H9 (cell line): ENCODE measurements at regions not wholly inside any gene's neighbourhood (a gene's known extent, or its start where the extent isn't known, plus 50 kb on each side); places are given as distances from the start of the nearest gene placed in this dataset.

Source experiments
- DNase-seq: peaks from one replicate; pipeline ENCODE4 v3.0.0-alpha.2; 2017
- H2AFZ ChIP-seq: one replicate; pipeline ENCODE4 v1.6.1; 2013; ENCODE audit warnings: mild to moderate bottlenecking, low read length, control low read depth, moderate library complexity
- H2AK5ac ChIP-seq: 2 replicates; pipeline ENCODE4 v1.6.1; 2013; ENCODE audit warnings: low read length, control low read depth, mixed read lengths; ENCODE audit not compliant: insufficient read length
- H2BK120ac ChIP-seq: one replicate; pipeline ENCODE4 v1.6.1; 2013; ENCODE audit warnings: low read depth, mild to moderate bottlenecking, low read length, control low read depth, inconsistent platforms; ENCODE audit not compliant: poor library complexity, severe bottlenecking
- H2BK12ac ChIP-seq: 2 replicates; pipeline ENCODE4 v1.6.1; 2013; ENCODE audit warnings: low read length, control low read depth, mixed read lengths, low read depth; ENCODE audit not compliant: insufficient read length
- H2BK15ac ChIP-seq: 2 replicates; pipeline ENCODE4 v1.6.1; 2013; ENCODE audit warnings: low read depth, low read length, control low read depth
- H2BK20ac ChIP-seq: one replicate; pipeline ENCODE4 v1.6.1; 2013; ENCODE audit warnings: low read depth, mild to moderate bottlenecking, low read length, control low read depth, inconsistent platforms; ENCODE audit not compliant: poor library complexity, severe bottlenecking
- H2BK5ac ChIP-seq: 2 replicates; pipeline ENCODE4 v1.6.1; 2013; ENCODE audit warnings: low read length, control low read depth, mixed read lengths; ENCODE audit not compliant: insufficient read length
- H3K14ac ChIP-seq: 2 replicates; pipeline ENCODE4 v1.6.1; 2013; ENCODE audit warnings: low read length, control low read depth; ENCODE audit not compliant: insufficient read depth
- H3K18ac ChIP-seq: 2 replicates; pipeline ENCODE4 v1.6.1; 2013; ENCODE audit warnings: low read depth, mild to moderate bottlenecking, mixed read lengths, low read length, control low read depth; ENCODE audit not compliant: insufficient read length
- H3K23ac ChIP-seq: 2 replicates; pipeline ENCODE4 v1.6.1; 2013; ENCODE audit warnings: low read length, control low read depth, mixed read lengths, low read depth; ENCODE audit not compliant: insufficient read length
- H3K23me2 ChIP-seq: 2 replicates; pipeline ENCODE4 v1.6.1; 2013; ENCODE audit warnings: low read depth, mild to moderate bottlenecking, mixed read lengths, low read length, control low read depth; ENCODE audit not compliant: insufficient read length, poor library complexity, severe bottlenecking
- H3K27ac ChIP-seq: 2 replicates; pipeline ENCODE4 v1.5.1; 2013; ENCODE audit warnings: low read length, control low read depth, mixed read lengths, low read depth; ENCODE audit not compliant: insufficient read length
- H3K27me3 ChIP-seq: 2 replicates; pipeline ENCODE4 v1.6.1; 2013; ENCODE audit warnings: low read length, control low read depth, inconsistent platforms; ENCODE audit not compliant: insufficient read depth
- H3K4ac ChIP-seq: 2 replicates; pipeline ENCODE4 v1.6.1; 2013; ENCODE audit warnings: low read depth, mild to moderate bottlenecking, control low read depth, inconsistent platforms, low read length, moderate library complexity
- H3K4me1 ChIP-seq: 2 replicates; pipeline ENCODE4 v1.6.1; 2013; ENCODE audit warnings: low read length, control low read depth, inconsistent platforms; ENCODE audit not compliant: insufficient read depth
- H3K4me2 ChIP-seq: 2 replicates; pipeline ENCODE4 v1.6.1; 2013; ENCODE audit warnings: low read length, control low read depth, mixed read lengths; ENCODE audit not compliant: insufficient read length, insufficient read depth
- H3K56ac ChIP-seq: 2 replicates; pipeline ENCODE4 v1.6.1; 2013; ENCODE audit warnings: low read depth, mild to moderate bottlenecking, mixed read lengths, low read length, control low read depth; ENCODE audit not compliant: insufficient read length
- H3K79me1 ChIP-seq: 2 replicates; pipeline ENCODE4 v1.6.1; 2013; ENCODE audit warnings: low read depth, mild to moderate bottlenecking, moderate library complexity, low read length, control low read depth, inconsistent platforms; ENCODE audit not compliant: insufficient read depth, poor library complexity, severe bottlenecking
- H3K79me2 ChIP-seq: 2 replicates; pipeline ENCODE4 v1.6.1; 2013; ENCODE audit warnings: low read length, control low read depth, inconsistent platforms; ENCODE audit not compliant: insufficient read depth
- H3K9ac ChIP-seq: 2 replicates; pipeline ENCODE4 v1.6.1; 2013; ENCODE audit warnings: low read length, control low read depth, mixed read lengths; ENCODE audit not compliant: insufficient read length; ENCODE audit errors: extremely low read depth
- H3K9me3 ChIP-seq: one replicate; pipeline ENCODE4 v1.6.1; 2013; ENCODE audit warnings: low read depth, low read length, inconsistent platforms; ENCODE audit not compliant: control insufficient read depth
- H3T11ph ChIP-seq: one replicate; pipeline ENCODE4 v1.6.1; 2013; ENCODE audit warnings: mild to moderate bottlenecking, low read length, control low read depth, inconsistent platforms
- H4K20me1 ChIP-seq: one replicate; pipeline ENCODE4 v1.6.1; 2013; ENCODE audit not compliant: control insufficient read depth, insufficient read length, insufficient read depth
- H4K5ac ChIP-seq: 2 replicates; pipeline ENCODE4 v1.6.1; 2013; ENCODE audit warnings: low read depth, mild to moderate bottlenecking, mixed read lengths, low read length, control low read depth; ENCODE audit not compliant: insufficient read length
- H4K8ac ChIP-seq: replicated peaks from 2 replicates; pipeline ENCODE4 v1.6.1; 2013; ENCODE audit warnings: low read length, control low read depth, mixed read lengths, low read depth; ENCODE audit not compliant: insufficient read length
- H4K91ac ChIP-seq: 2 replicates; pipeline ENCODE4 v1.6.1; 2013; ENCODE audit warnings: low read depth, mild to moderate bottlenecking, moderate library complexity, mixed read lengths, low read length, control low read depth; ENCODE audit not compliant: insufficient read length
- H3K27ac Mint-ChIP-seq, 3 experiments: 2 replicates in 2 of 3; 3 replicates in 1 of 3; pipeline ENCODE4 v1.8.0; 2020 to 2021; ENCODE audit warnings: mixed read lengths in 3 of 3, mild to moderate bottlenecking in 1 of 3, moderate library complexity in 1 of 3
- H3K27me3 Mint-ChIP-seq: 2 replicates; pipeline ENCODE4 v1.8.0; 2021; ENCODE audit warnings: low read depth, mild to moderate bottlenecking, moderate library complexity, mixed read lengths
- H3K36me3 Mint-ChIP-seq, 3 experiments: 2 replicates in 2 of 3; 3 replicates in 1 of 3; pipeline ENCODE4 v1.8.0; 2020 to 2021; ENCODE audit warnings: low read depth in 3 of 3, mixed read lengths in 3 of 3; ENCODE audit not compliant: insufficient read depth in 1 of 3
- H3K4me1 Mint-ChIP-seq, 2 experiments: 2 replicates each; pipeline ENCODE4 v1.8.0; 2020; ENCODE audit warnings: mixed read lengths in 2 of 2
- H3K4me3 Mint-ChIP-seq, 2 experiments: 2 replicates in 1 of 2; 3 replicates in 1 of 2; pipeline ENCODE4 v1.8.0; 2020 to 2021; ENCODE audit warnings: mild to moderate bottlenecking in 2 of 2, mixed read lengths in 2 of 2, moderate library complexity in 1 of 2
- H3K9me3 Mint-ChIP-seq, 2 experiments: 2 replicates in 1 of 2; 3 replicates in 1 of 2; pipeline ENCODE4 v1.8.0; 2020; ENCODE audit warnings: mild to moderate bottlenecking in 2 of 2, mixed read lengths in 2 of 2, moderate library complexity in 1 of 2
- CTCF ChIP-seq: fragments of 200-600 bp; sonication (generic); conservative IDR thresholded peaks from 3 replicates; pipeline ENCODE4 v1.8.0; 2021; ENCODE audit warnings: antibody characterized with exemption, mild to moderate bottlenecking
- WGBS: extraction: QIAGEN DNeasy Blood & Tissue Kit; methylation state at CpG from one replicate; pipeline ENCODE4 v1.1.7; 2013; ENCODE audit warnings: missing lambda C conversion rate, low lambda C conversion rate, mixed read lengths; ENCODE audit not compliant: insufficient read length; ENCODE audit errors: extremely low coverage; 5-methylcytosine and 5-hydroxymethylcytosine counted together

DNA sequence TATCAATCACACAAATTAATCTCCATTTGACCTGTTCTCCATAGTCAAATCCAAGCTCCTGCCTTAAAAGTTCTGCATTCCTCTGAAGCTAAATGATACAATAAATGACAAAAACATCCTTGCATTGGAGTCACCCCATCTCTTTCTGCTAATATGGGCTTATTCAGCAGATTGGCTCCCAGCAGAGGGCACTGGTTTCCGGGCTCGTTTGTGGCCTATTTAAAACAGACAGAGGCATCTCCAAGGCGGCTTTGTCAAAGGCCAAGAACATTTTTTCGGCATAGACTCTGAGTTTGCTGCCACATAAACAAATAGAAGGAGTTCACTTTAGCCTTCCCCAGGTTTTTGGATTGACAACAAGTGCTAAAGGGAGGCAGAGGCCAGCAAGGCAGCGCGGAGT, 204.4 kb upstream of the RASGRP1 start:
- Mint-ChIP-seq H3K36me3 (no peaks in the 10 kb centered on the region; a peak in 1 of 7 replicates), H3K4me1 (peaks cover 3 to 4% of the 10 kb centered on the region in 2 experiments; a peak in 1 of 4 replicates), H3K27me3 (no peaks in the 10 kb centered on the region), H3K27ac (peak overlapping the region in 1 of 3 experiments; percentile 15; a peak in 1 of 7 replicates), H3K4me3 (no peak overlapping the region), H3K9me3 (no peaks in the 10 kb centered on the region)
- no peak overlapping the region for H2BK20ac ChIP-seq
- H2BK5ac ChIP-seq, result no peak overlapping the region
- H3K79me2 ChIP-seq, result no peaks in the 10 kb centered on the region
- H3K4ac ChIP-seq, result no peak overlapping the region
- H3K9me3 ChIP-seq, result no peaks in the 10 kb centered on the region
- H3K56ac ChIP-seq, result no peak overlapping the region
- H4K8ac ChIP-seq, result no peak overlapping the region
- no peak overlapping the region for H4K91ac ChIP-seq
- H3K23ac ChIP-seq, result no peak overlapping the region
- H3K27ac ChIP-seq, result no peak overlapping the region
- H2AFZ ChIP-seq, result peak overlapping the region; percentile 97
- no CpG with 5 or more reads among the region's 6 CpGs for WGBS
- TF ChIP-seq CTCF, result peak; percentile 59
- no peaks in the 10 kb centered on the region for H3K79me1 ChIP-seq
- no peak overlapping the region for H3T11ph ChIP-seq
- H3K27me3 ChIP-seq, result no peaks in the 10 kb centered on the region
- no peak overlapping the region for H3K9ac ChIP-seq
- H3K18ac ChIP-seq, result no peak overlapping the region
- H2BK120ac ChIP-seq, result no peak overlapping the region
- DNase-seq, result peak; percentile 42
- no peak overlapping the region for H2BK12ac ChIP-seq
- H4K20me1 ChIP-seq, result no peaks in the 10 kb centered on the region
- H2AK5ac ChIP-seq, result no peak overlapping the region
- no peaks in the 10 kb centered on the region for H3K4me1 ChIP-seq
- H4K5ac ChIP-seq, result no peak overlapping the region
- H2BK15ac ChIP-seq, result no peak overlapping the region
- no peak overlapping the region for H3K4me2 ChIP-seq
- H3K23me2 ChIP-seq, result no peaks in the 10 kb centered on the region
- H3K14ac ChIP-seq, result no peak overlapping the region
